Muscle layer of colon (tissue), 2 donors: ENCODE measurements at regions not wholly inside any gene's neighbourhood (a gene's known extent, or its start where the extent isn't known, plus 50 kb on each side); places are given as distances from the start of the nearest gene placed in this dataset.

ENCODE experiments used
- H3K27ac ChIP-seq: one replicate; pipeline ENCODE4 v1.7.0; 2013; ENCODE audit warnings: low read depth, mild to moderate bottlenecking, low read length, moderate library complexity
- H3K27me3 ChIP-seq, 2 donors: one replicate each; pipeline ENCODE4 v1.7.0; 2013; ENCODE audit warnings: low read length in 2 of 2, mild to moderate bottlenecking in 2 of 2; ENCODE audit not compliant: insufficient read depth in 2 of 2, control insufficient read depth in 1 of 2
- H3K36me3 ChIP-seq: one replicate; pipeline ENCODE4 v1.7.0; 2013; ENCODE audit warnings: mild to moderate bottlenecking, low read length; ENCODE audit not compliant: insufficient read depth
- H3K4me1 ChIP-seq: one replicate; pipeline ENCODE4 v1.7.0; 2013; ENCODE audit warnings: mild to moderate bottlenecking, low read length; ENCODE audit not compliant: insufficient read depth
- H3K4me3 ChIP-seq, 2 donors: one replicate each; pipeline ENCODE4 v1.7.0; 2013; ENCODE audit warnings: low read length in 2 of 2, low read depth in 1 of 2, mild to moderate bottlenecking in 1 of 2, moderate library complexity in 1 of 2
- H3K9ac ChIP-seq: one replicate; pipeline ENCODE4 v1.7.0; 2013; ENCODE audit warnings: low read length
- H3K9me3 ChIP-seq: one replicate; pipeline ENCODE4 v1.7.0; 2013; ENCODE audit warnings: mild to moderate bottlenecking, low read length
- donor health status: abdominal sarcoma.
- donor health status: Adenocarcinoma of cecum.

DNA sequence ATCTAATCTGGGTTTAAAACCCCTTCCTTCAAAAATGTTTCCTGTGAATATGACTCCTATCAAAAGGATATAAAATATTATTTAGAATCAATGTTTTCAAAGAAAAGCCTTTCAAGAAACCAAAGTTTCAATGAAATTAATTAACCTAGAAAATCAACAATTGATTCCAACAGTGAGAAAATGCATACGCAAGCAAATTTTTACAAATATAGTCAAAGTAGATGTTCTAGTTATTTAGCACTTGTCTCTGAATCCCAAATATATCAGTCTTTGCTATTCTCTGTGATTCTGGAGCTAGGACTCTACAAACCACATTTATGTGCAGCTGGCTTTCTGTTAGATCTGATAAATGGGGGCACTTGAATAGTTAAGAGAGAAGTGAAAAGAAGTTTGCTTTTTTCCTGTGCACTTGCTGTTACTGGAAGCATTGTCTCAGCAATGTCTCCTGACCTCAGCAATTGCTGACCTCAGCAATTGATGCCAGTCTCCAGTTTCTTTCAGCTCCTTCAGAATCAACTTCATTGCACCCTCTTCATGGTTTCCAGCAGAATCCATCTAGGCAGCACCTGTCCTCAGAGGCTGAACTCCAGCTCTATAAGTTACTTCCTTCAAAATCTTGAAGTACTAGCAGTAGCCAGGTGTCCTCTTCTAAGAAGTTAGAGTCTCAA is 879.9 kb upstream of the LRRN3 start:
- Histone ChIP-seq H3K27ac (no peak overlapping the region), H3K9ac (no peak overlapping the region)

GRCh38 chr7:110224643-110225042 is 866.3 kb upstream of the LRRN3 start:
- Histone ChIP-seq H3K36me3 (no peaks in the 10 kb centered on the region), H3K4me1 (no peaks in the 10 kb centered on the region), H3K27ac (no peak overlapping the region), H3K9me3 (no peaks in the 10 kb centered on the region), H3K4me3 (no peak overlapping the region), H3K27me3 (no peaks in the 10 kb centered on the region), H3K9ac (no peak overlapping the region)

More for the DNA sequence above, 879.9 kb upstream of the LRRN3 start:
- H3K27me3 ChIP-seq: no peaks in the 10 kb centered on the region
- no peaks in the 10 kb centered on the region for H3K36me3 ChIP-seq
- H3K4me1 ChIP-seq: no peaks in the 10 kb centered on the region
- no peak overlapping the region for H3K4me3 ChIP-seq
- no peaks in the 10 kb centered on the region for H3K9me3 ChIP-seq

- no peaks in the 10 kb centered on the region for H3K27me3 ChIP-seq
- no peaks in the 10 kb centered on the region for H3K9me3 ChIP-seq
- H3K36me3 ChIP-seq: no peaks in the 10 kb centered on the region
- H3K9ac ChIP-seq: no peak overlapping the region
- H3K4me3 ChIP-seq: no peak overlapping the region
- no peaks in the 10 kb centered on the region for H3K4me1 ChIP-seq
- no peak overlapping the region for H3K27ac ChIP-seq
These were observed 844.8 kb upstream of the LRRN3 start for GRCh38 chr7:110246118-110246517.

DNA sequence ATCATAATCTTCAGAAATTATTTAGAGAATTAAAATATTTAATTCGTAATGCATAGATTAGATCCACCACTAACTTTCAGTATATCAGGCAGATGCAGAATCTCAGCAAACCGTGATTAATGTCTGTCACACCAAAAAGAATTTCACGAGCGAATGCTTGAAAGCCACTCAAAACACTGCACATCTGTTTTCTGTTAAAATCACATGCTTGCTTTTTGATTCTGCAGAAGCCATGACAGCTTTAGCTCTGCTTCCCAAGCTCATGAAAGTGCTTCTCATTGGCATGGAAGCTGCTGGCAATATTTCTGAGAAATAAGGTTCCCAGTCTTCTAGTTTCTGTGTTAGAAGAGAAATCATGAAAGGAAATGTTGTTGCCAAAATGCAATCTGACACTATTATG is 837.8 kb upstream of the LRRN3 start:
- Histone ChIP-seq H3K36me3 (no peaks in the 10 kb centered on the region), H3K9ac (no peak overlapping the region), H3K4me3 (no peak overlapping the region), H3K27ac (no peak overlapping the region), H3K9me3 (no peaks in the 10 kb centered on the region), H3K27me3 (no peaks in the 10 kb centered on the region), H3K4me1 (no peaks in the 10 kb centered on the region)

DNA sequence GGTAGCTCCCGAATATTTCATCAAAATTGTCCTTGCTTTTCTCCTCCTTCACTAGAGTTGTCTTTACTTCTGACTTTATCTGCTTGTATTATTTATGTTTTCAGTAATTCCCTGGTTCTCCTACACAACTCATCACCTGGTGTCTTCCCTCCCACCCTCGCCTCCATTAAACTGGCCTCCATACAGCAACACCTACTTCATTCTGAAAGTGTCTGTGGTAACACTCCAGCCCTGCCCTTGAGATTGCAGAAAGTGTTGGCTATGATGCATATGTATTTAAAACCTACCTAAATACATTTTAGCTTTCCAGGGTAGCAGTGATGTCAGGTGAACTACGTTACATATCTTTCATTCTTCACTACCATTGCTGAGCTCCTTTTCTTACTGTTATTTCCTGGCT is 833.3 kb upstream of the LRRN3 start:
- Histone ChIP-seq H3K9ac (no peak overlapping the region), H3K36me3 (no peaks in the 10 kb centered on the region), H3K27me3 (no peaks in the 10 kb centered on the region), H3K4me1 (no peaks in the 10 kb centered on the region), H3K4me3 (no peak overlapping the region), H3K27ac (no peak overlapping the region), H3K9me3 (no peaks in the 10 kb centered on the region)

- Histone ChIP-seq H3K9ac (no peak overlapping the region), H3K36me3 (no peaks in the 10 kb centered on the region), H3K4me1 (no peaks in the 10 kb centered on the region), H3K27ac (no peak overlapping the region), H3K27me3 (no peaks in the 10 kb centered on the region), H3K9me3 (no peaks in the 10 kb centered on the region), H3K4me3 (no peak overlapping the region)
These were observed 828.7 kb upstream of the LRRN3 start for GRCh38 chr7:110262251-110262650.

DNA sequence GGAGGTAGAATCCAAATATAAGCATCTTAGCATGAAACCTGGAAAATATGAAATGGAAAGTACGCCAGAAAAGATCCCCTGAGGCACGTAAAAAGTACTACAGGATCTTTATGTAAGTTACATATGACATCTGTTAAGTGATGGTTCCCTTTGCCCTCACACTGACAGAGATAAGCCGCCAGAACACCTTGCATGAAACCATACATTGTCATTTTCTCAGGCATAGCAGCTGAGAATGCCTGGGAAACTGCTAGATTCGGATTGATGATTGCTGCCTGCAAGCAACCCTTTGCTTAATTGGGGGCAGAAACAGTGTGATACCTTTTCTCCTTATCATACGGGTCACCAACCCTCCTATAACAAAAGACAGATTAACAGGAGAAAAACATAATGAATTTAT is 826.6 kb upstream of the LRRN3 start:
- Histone ChIP-seq H3K4me1 (no peaks in the 10 kb centered on the region), H3K36me3 (no peaks in the 10 kb centered on the region), H3K9ac (no peak overlapping the region), H3K4me3 (no peak overlapping the region), H3K27me3 (no peaks in the 10 kb centered on the region), H3K9me3 (no peaks in the 10 kb centered on the region), H3K27ac (no peak overlapping the region)

GRCh38 chr7:110281362-110281761 is 809.6 kb upstream of the LRRN3 start:
- no peaks in the 10 kb centered on the region for H3K9me3 ChIP-seq
- no peak overlapping the region for H3K4me3 ChIP-seq
- H3K27ac ChIP-seq: no peak overlapping the region
- no peaks in the 10 kb centered on the region for H3K4me1 ChIP-seq
- no peak overlapping the region for H3K9ac ChIP-seq
- no peaks in the 10 kb centered on the region for H3K36me3 ChIP-seq
- H3K27me3 ChIP-seq: no peaks in the 10 kb centered on the region

- H3K4me3 ChIP-seq: no peak overlapping the region
- H3K36me3 ChIP-seq: no peaks in the 10 kb centered on the region
- no peaks in the 10 kb centered on the region for H3K9me3 ChIP-seq
- no peak overlapping the region for H3K27ac ChIP-seq
- no peaks in the 10 kb centered on the region for H3K27me3 ChIP-seq
- H3K4me1 ChIP-seq: no peaks in the 10 kb centered on the region
- no peak overlapping the region for H3K9ac ChIP-seq
These were observed 807.9 kb upstream of the LRRN3 start for GRCh38 chr7:110283056-110283455.

DNA sequence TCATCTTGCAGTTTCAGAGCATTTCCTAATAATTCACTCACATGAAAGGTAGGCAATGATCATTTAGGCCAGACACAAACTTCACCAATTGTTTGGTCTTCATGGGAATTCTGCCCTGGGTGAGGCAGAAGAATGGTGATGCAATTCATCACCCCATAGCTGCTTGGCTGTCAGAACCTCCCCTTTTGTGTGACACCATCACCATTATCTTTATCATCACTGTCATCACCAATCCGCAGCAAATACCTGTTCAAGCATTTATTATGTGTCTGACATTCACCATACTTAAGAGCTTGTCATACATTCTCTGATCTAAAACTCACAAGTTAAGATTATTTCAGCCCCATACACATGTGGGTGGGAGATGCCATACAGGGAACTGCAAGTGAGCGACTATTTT is 799.5 kb upstream of the LRRN3 start:
- Histone ChIP-seq H3K27me3 (no peaks in the 10 kb centered on the region), H3K4me3 (no peak overlapping the region), H3K27ac (no peak overlapping the region), H3K4me1 (no peaks in the 10 kb centered on the region), H3K36me3 (no peaks in the 10 kb centered on the region), H3K9ac (no peak overlapping the region), H3K9me3 (no peaks in the 10 kb centered on the region)

DNA sequence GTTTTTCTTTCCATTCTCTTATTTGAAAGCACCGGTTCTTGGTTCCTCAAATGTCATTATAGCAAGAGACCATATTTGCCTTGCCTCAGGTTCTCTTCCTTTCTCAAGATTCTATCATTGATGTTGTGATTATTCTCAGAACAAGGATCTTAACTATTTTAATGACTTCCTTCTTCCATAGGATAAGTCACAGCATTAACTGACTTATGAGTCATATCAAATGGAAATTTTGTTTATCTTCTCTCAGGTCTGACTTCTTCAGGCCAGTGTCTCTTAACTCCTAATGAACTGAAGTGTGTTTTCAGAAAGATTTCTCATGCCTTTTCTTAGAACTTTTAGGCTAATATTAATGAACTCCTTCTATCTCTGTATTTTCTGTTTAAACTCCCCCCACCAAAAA is 794.6 kb upstream of the LRRN3 start:
- H3K4me1 ChIP-seq: no peaks in the 10 kb centered on the region
- no peaks in the 10 kb centered on the region for H3K36me3 ChIP-seq
- H3K27me3 ChIP-seq: no peaks in the 10 kb centered on the region
- no peak overlapping the region for H3K4me3 ChIP-seq
- H3K27ac ChIP-seq: no peak overlapping the region
- no peaks in the 10 kb centered on the region for H3K9me3 ChIP-seq
- no peak overlapping the region for H3K9ac ChIP-seq

- Histone ChIP-seq H3K27ac (no peak overlapping the region), H3K27me3 (no peaks in the 10 kb centered on the region), H3K9ac (no peak overlapping the region), H3K36me3 (no peaks in the 10 kb centered on the region), H3K4me1 (no peaks in the 10 kb centered on the region), H3K4me3 (no peak overlapping the region), H3K9me3 (no peaks in the 10 kb centered on the region)
These were observed 783.2 kb upstream of the LRRN3 start for GRCh38 chr7:110307776-110308175.
